ENCODE measurements at regions not wholly inside any gene's neighbourhood (a gene's known extent, or its start where the extent isn't known, plus 50 kb on each side); places are given as distances from the start of the nearest gene placed in this dataset.

DNA sequence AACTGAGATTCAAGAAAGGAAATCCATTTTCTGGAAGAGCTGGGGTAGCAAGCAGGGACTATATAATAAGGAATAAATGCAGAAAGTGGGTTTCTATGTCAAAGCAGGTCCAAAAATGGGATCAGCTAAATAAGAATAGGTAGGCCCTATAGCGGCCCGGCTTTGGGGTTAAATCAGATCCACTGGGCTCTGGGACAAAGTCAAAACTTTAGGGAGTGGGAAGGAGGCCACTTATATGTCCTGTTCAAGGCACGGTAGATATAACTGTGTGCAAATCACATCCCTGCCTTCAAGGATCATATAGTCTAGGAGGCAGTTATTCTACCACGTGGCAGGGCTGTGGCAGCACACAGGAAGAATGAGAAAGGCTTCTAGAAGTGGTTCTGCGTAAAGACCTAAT lies 191.4 kb upstream of the CDYL start:
- DNase-seq: no peak

DNA sequence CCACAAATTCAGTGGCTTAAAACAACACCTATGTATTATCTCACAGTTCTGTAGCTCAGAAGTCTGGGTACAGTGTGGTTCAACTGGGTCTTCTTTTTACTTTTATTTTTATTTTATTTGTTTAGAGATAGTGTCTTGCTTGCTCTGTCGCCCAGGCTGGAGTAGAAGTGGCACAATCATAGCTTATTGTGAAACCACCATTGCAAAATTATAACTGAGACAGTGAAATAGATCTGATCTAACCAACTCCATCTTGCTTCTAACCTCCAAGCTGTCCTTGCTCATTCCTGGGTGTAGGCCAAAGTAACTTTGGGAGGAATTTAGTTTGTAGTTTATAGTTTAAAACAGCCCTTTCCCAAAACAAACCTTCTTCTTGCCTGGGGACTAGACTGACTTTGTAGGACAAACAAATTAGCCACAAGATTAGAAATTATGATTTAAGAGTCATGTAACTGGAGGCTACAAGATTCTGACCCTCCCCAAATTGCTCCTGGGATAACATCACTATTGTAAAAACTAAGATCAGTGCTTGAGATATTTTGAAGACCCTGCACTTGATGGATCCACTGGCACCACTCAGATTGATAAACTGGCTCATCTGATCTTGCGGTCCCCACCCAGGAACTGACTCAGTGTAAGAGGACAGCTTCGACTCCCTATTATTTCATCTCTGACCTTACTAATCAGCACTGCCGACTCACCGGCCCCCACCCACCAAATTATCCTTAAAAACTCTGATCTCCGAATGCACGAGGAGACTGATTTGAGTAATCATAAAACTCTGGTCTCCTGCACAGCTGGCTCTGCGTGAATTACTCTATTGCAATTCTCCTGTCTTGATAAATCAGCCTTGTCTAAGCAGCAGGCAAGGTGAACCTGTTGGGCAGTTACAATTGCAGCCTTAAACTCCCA lies 193.4 kb upstream of the CDYL start:
- DNase-seq: no peak

DNA sequence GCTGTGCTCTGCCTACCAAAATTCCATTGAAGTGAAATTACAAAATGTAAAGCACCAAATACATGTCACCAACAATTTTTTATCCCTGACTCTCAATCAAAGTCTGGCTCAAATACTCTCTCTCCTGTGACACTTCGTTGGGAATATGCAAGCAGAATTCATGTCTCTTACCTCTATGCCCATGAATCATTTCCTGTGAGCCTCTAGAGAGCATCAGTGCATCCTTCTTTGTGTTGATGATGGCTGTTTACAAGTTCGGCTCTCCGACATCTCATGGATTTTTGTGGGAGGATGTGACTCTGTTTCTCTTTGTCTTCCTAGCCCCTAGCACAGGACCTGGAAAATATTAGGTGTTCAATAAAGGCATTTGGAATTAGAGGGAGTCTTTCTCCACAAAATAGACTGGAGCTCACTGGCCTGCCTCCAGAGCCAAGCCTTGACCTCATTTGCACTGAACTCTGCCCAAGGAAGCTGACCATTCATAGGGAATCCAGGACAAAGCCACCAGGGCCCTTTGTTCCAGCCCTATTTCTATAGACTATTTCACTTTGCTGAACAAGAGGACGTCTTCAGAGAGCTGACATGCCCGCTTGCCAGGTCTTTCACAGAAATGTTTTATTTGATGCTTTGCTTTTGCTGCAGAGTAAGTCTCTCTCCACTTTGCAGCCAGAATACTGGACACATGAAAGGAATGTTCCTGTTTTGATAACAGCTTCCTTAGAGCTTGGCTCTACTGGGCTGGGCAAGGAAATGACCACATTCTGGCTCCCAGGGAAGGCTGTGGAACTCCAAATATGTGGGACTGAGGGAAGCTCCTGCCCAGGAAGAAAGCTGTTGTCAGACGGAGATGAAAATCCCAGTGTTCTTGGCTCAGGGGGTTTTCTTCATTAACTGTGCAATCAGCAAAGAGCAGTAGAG lies 194.5 kb upstream of the CDYL start:
- no peak for DNase-seq

DNA sequence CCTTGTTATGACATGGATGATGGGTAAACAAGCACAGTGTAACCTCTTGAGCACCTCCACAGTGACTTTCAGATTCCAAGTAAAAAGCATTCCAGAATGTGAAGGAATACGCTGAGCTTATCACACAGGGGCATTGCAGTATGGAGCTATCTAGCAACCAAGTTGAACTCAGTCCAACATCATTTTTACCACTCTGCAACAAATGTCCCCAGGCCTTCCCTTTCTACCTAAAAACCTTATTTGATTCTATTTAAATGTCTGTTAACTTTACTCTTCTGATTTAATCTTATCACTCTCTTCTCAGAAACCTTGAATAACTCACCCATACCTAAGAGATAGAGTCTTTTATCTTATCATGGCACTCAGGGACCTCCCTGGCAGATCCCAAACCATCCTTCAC lies 195.8 kb upstream of the CDYL start:
- no peak for DNase-seq

DNA sequence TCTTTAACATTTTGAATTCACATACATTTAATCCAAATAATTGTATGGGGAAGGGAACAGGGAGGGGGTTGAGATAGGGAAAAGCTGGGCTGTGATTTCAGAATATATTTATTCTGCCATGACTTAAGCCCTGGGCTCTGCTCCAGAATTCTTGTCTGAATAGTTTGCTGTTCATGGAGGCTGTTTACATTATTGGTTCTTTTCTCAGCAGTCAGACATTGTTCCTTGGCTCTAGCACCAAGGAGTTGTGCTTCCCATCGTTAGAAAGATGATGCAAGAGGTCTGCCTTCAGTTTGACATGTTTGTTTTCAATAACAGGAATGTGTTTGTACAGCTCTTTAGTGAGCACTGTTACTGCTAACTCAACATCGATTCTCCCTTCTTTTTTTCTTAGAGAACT lies 198.8 kb upstream of the CDYL start:
- DNase-seq: no peak

GRCh38 chr6:4575714-4576113 lies 200.5 kb upstream of the CDYL start:
- no peak for DNase-seq

DNA sequence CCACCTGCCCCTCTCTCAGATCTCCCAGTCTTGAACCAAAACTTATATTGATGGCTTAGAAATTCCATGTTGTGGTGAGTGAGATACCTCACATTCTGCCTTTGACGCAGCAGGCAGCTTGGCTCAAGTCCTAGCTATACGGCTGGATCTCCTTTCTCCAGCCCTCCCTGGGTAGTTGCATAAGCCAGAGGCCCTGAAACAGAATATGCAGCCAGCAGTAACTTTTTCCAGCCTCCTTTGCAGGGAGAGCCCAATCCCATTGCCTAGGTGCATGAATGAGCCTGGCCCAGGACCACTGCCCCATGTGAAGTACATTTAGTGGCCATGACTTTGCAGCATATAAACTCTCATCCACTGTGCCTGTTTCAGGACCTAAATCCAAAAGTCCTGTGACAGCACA lies 202.2 kb upstream of the CDYL start:
- DNase-seq: no peak

DNA sequence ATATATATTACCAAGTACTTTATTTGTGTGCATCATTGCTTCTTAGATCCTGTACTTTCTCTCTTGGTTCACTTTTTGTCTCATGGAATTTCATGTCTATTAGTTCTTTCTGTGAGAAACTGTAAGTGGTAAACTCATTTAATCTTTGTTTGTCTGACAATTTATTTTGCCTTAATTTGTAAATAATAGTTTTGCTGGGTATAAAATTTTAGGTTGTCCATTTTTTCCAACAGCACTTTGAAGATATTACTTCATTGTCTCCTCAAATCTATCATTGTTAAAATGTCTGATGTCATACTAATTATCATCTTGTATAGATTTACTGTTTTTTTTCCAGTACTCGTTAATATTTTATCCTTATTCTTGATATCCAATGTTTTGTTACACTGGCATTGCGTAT lies 205.2 kb upstream of the CDYL start:
- DNase-seq: no peak

GRCh38 chr6:4568138-4568537 lies 208.1 kb upstream of the CDYL start:
- DNase-seq: no peak

- DNase-seq: no peak
Observed at GRCh38 chr6:4567141-4567540, 209.1 kb upstream of the CDYL start.

DNA sequence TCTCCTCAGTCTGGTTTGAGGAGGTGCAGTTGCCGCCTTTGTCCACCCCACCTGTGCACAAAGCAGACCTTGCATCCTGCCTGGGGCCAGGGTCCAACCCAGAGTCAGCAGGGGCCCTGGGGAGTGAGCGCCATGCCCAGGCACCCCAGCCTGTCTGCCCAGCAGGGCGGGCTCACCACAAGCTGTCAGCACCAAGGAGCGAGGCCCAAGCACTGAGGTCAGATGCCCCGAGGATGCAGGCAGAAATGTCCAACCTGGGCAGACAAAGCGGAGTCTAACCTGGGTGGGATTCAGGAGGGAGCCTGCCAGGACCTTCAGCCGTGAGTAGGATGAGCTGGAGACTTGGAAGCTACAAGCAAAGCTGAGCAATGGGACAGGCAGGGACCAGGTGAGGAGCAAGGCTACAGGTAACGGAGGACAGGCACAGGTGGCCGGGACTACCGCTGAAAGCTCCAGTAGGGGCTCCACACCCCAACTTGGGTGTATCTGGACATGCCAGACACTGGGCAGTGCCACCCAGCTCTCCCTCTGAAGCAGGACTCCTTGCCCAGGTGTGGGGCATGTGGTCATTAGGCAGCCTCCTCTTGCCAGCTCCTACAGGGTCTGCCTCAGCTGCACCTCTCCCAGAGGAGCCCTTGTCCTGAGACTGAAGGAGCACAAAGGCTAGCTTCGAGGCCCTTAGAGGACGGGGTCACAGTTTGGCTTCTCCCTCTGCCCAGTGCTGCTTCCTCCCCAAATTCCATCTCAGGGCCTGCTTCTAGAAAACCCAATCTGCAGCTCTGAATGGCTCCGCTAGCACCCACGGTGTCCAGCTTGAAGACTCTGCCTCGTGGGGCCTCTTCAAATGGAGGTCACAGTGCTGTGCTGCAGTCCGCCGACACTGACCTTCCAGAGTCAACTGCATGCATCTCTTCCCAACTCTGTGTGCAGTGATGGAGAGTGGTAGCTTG lies 210.6 kb upstream of the CDYL start:
- DNase-seq: no peak

DNA sequence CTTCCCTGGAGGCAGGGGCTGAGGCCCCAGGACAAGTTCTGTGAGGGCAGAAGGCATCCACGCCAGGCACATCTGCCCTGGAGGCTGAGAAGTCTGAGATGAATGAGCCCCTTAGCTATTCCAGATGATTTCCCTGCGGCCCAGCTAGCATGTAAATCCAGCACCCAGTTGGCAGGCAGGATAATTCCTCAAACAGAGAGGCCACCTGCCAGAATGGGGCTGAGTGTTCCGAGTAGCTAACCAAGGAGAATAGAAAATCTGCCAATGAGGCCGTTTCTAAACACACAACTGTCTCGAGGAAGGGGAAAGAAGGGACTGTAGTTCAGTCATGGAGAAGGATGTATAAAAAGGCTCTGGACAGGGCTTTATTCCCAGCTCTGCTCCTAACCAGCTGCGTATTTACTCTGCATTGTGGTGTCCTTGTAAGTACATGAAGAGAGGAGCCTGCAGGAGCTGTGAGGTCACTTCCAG lies 211.4 kb upstream of the CDYL start:
- DNase-seq: no peak

GRCh38 chr6:4563877-4564276 lies 212.3 kb upstream of the CDYL start:
- no peak for DNase-seq

DNA sequence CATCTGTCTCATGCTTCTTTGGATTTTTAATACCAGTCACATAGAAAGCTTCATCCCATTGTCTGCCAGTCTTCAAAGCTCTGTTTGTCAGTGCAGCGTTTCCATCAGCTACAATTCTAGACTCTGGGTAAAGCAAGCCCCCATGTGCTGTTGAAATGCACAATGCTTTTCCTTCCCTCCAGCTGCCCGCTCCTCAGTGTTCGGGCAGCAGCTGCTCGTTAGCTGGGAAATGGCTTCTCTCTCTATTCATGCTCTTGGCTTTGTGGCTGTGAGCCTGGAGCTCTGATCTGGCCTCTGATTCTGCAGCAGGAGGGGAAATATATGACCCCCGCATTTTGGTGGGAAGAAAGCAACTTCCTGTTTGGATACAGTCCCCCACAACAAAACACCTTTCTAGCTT lies 213.0 kb upstream of the CDYL start:
- DNase-seq: no peak

GRCh38 chr6:4561773-4562400 lies 214.3 kb upstream of the CDYL start:
- no peak for DNase-seq

DNA sequence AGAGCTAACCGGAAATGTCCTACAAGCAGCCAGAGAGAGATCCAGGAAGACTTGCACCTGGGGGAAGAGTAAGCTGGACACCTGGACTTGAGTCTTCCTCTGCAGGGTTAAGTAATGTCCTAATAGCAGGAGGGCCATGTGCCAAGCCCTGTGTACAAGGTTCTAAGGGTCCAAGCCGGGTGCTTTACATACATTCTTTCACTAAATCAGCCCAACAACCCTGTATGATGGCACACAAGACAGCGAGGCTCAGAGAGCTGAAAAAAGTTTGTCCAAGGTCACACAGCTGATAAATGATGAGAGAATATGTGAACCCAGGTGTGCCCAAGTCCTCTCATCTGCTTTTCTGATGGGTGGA lies 215.1 kb upstream of the CDYL start:
- no peak for DNase-seq

DNA sequence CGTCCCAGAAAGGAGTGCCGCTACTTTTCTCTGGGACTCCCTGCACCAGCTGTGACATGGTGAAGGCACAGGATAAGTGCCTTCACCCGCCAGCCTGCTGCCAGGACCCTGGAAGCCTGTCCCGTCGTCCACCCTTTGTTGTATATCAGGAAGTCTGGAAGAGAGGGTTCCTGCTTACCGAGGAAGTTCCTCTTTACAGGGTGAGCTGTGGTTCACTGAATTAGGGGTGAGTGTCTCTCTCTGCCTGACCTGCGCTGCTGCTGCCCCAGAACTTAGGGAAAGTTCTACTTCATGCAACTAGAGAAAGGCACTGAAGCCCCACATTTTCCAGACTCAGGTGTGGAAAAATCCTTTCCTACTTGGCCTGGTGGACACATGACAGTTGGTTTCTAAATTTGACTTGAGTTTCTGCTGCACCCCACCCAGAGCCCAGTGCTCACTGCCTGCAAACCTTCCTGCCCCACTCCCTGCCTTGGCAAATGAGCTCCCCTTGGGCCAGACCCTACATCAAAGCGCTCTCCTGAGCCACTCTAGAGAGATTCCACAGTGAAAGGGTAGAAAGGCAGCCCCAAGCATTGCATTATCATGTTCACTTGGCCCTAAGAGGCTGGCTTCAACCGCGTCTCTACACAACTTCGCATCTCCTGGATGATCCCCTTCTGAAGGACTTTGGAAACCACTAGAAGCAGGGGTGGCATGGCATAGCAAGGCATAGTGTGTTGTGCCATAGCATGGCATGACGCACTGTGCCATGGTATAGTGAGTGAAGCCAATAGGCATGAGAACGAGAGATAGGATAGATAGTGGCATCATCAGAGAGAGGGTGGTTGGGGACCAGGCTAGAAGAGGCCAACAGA lies 215.8 kb upstream of the CDYL start:
- DNase-seq: no peak

DNA sequence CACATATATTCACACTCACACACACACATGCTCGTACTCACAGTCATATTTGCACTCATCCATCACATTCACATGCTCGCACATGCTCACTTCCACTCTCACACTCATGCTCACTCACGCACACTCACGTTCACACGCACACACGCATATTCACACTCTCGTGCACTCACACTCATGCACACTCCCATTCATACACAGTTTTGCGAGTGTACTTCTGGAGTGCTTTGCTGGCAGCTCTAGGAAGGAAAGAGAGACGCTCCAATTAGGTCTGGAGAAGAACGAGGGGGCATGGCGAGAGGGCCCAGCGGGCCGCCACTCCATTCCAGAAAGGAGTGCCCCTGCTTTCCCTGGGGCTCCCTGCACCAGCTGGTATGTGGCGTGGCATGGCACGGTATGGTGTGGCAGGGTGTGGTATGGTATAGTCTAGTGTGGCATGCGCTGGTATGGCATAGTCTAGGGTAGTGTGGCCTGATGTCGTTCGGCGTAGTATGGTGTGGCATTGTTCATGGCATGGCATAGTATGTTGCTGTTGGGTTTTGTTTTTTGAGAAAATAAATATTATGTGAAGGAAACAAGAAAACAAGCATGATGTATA lies 216.8 kb upstream of the CDYL start:
- DNase-seq: no peak

- DNase-seq: no peak
Observed at GRCh38 chr6:4554645-4555044, 221.6 kb upstream of the CDYL start.

DNA sequence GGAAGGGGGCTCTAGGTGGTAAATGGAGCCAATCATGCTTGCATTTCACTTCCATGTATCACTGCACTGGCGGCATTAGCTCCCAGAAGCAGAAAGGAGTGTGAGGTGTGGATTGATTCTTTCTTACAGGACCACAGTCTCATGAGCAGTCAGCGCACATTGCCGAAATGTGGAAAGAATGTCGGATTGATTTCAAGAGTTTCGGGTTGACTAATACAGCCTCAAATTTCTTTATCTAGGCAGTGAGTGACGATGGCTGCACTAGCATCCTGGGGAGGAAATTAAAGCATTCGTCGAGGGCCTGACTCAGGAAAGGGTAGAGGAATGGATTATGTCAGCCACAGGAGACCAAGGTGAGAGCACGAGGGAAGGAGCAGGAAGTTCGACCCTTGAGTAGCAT lies 222.8 kb upstream of the CDYL start:
- no peak for DNase-seq

DNA sequence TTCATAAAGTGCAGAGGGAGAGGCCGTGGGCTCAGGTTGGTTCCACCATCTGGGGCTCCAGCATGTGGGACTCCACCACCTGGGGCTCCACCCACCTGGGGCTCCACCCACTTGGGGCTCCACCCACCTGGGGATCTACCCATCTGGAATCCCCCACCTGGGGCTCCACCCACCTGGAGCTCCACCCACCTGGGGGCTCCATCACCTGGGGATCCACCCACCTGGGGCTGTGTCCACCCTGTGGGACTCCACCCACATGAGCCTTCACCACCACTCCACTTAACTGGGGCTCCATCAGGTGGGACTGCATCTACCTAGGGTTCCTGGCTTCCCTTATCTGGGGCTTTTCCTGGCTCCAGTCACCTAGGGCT lies 226.0 kb upstream of the CDYL start:
- DNase-seq: no peak
